HG02678 (cell line): ENCODE measurements at regions not wholly inside any gene's neighbourhood (a gene's known extent, or its start where the extent isn't known, plus 50 kb on each side); places are given as distances from the start of the nearest gene placed in this dataset.

ENCODE experiments used
- ATAC-seq: cut with Tn5 transposase; IDR thresholded peaks from one replicate; pipeline ENCODE4 v1.9.1; 2021; ENCODE audit warnings: mild to moderate bottlenecking, moderate library complexity; ENCODE audit not compliant: unreplicated experiment

- no peak for ATAC-seq
Observed at GRCh38 chr1:14031461-14031860, 331.5 kb downstream of the PRDM2 start.

- no peak for ATAC-seq
Observed at GRCh38 chr1:14034506-14034905, 334.5 kb downstream of the PRDM2 start.

- ATAC-seq: no peak
Observed at GRCh38 chr1:14037101-14037847, 337.3 kb downstream of the PRDM2 start.

GRCh38 chr1:14039582-14040430 lies 339.8 kb downstream of the PRDM2 start:
- ATAC-seq: no peak

- no peak for ATAC-seq
Observed at GRCh38 chr1:14049965-14050364, 350.0 kb downstream of the PRDM2 start.

- ATAC-seq: no peak
Observed at GRCh38 chr1:14055442-14056223, 355.6 kb downstream of the PRDM2 start.

- no peak for ATAC-seq
Observed at GRCh38 chr1:14057640-14058039, 357.7 kb downstream of the PRDM2 start.

- no peak for ATAC-seq
Observed at GRCh38 chr1:14061204-14061603, 361.2 kb downstream of the PRDM2 start.

GRCh38 chr1:14061722-14062121 lies 361.7 kb downstream of the PRDM2 start:
- no peak for ATAC-seq

GRCh38 chr1:14062669-14063068 lies 362.7 kb downstream of the PRDM2 start:
- ATAC-seq: no peak

GRCh38 chr1:14064649-14065442 lies 364.9 kb downstream of the PRDM2 start:
- ATAC-seq: no peak

- ATAC-seq: no peak
Observed at GRCh38 chr1:14065486-14065885, 365.5 kb downstream of the PRDM2 start.

- ATAC-seq: no peak
Observed at GRCh38 chr1:14067036-14067435, 367.0 kb downstream of the PRDM2 start.

- no peak for ATAC-seq
Observed at GRCh38 chr1:14067711-14068110, 367.7 kb downstream of the PRDM2 start.

GRCh38 chr1:14071581-14071980 lies 371.6 kb downstream of the PRDM2 start:
- ATAC-seq: no peak

- ATAC-seq: no peak
Observed at GRCh38 chr1:14080653-14081052, 380.7 kb downstream of the PRDM2 start.

GRCh38 chr1:14082331-14082730 lies 382.3 kb downstream of the PRDM2 start:
- no peak for ATAC-seq

- ATAC-seq: no peak
Observed at GRCh38 chr1:14083277-14083676, 383.3 kb downstream of the PRDM2 start.

GRCh38 chr1:14083706-14084105 lies 383.7 kb downstream of the PRDM2 start:
- ATAC-seq: no peak

GRCh38 chr1:14090062-14090461 lies 390.1 kb downstream of the PRDM2 start:
- ATAC-seq: no peak

- no peak for ATAC-seq
Observed at GRCh38 chr1:14090531-14090930, 390.5 kb downstream of the PRDM2 start.
